A673 (cell line): ENCODE measurements at regions not wholly inside any gene's neighbourhood (a gene's known extent, or its start where the extent isn't known, plus 50 kb on each side); places are given as distances from the start of the nearest gene placed in this dataset.

Source experiments
- EZH2 ChIP-seq: fragments of 200-600 bp; sonication (generic); IDR thresholded peaks from 2 replicates; pipeline ENCODE4 v1.6.1; 2017; ENCODE audit warnings: borderline replicate concordance, low read depth, mild to moderate bottlenecking, mixed read lengths, antibody characterized with exemption, low read length; ENCODE audit not compliant: poor library complexity, severe bottlenecking
- TF ChIP-seq, protein P1 (sequence below): fragments of 300-800, 200-600 bp; sonication (generic); conservative IDR thresholded peaks from 2 replicates; pipeline ENCODE4 v1.5.1; 2017; ENCODE audit warnings: low read depth, mild to moderate bottlenecking, antibody characterized with exemption, low read length, moderate library complexity, mixed read lengths

- no peak for TF ChIP-seq EZH2
- TF ChIP-seq, protein P1, sequence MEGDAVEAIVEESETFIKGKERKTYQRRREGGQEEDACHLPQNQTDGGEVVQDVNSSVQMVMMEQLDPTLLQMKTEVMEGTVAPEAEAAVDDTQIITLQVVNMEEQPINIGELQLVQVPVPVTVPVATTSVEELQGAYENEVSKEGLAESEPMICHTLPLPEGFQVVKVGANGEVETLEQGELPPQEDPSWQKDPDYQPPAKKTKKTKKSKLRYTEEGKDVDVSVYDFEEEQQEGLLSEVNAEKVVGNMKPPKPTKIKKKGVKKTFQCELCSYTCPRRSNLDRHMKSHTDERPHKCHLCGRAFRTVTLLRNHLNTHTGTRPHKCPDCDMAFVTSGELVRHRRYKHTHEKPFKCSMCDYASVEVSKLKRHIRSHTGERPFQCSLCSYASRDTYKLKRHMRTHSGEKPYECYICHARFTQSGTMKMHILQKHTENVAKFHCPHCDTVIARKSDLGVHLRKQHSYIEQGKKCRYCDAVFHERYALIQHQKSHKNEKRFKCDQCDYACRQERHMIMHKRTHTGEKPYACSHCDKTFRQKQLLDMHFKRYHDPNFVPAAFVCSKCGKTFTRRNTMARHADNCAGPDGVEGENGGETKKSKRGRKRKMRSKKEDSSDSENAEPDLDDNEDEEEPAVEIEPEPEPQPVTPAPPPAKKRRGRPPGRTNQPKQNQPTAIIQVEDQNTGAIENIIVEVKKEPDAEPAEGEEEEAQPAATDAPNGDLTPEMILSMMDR: no peak
Measured at GRCh38 chr3:83248454-83248853, 1487.0 kb upstream of the GBE1 start.
